ENCODE measurements at regions not wholly inside any gene's neighbourhood (a gene's known extent, or its start where the extent isn't known, plus 50 kb on each side); places are given as distances from the start of the nearest gene placed in this dataset.

DNA sequence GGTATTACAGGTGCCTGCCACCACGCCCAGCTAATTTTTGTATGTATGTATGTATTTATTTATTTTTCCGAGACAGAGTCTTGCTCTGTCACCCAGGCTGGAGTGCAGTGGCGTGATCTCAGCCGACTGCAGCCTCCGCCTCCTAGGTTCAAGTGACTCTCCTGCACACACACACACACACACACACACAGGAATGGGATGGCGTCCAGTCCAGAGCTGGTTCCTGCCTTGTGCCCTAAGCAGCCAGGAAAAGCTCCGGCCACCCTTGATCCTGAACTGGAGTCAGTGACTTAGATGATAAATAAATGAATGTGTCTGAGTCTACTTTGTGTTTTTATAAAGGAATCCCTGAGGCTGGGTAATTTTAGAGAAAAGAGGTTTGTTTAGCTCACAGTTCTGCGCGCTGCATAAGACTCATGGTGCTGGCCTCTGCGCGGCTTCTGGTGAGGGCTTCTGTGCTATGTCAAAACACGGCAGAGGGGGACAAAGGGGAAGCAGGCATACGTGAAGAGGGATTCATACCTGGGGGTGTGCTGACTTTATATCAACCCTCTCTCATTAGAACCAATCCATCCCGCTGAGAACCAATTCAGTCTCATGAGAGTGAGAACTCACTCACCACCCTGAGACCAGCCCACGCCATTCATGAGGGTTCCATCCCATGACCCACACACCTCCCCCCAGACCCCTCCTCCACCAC is 59.7 kb upstream of the PHLPP1 start:
- no peak overlapping the region for H3K27ac ChIP-seq
- no peak for TF ChIP-seq ZFX (IDR thresholded peaks at IDR 0.05; ENCODE audit: borderline replicate concordance)
- TF ChIP-seq, protein P1, sequence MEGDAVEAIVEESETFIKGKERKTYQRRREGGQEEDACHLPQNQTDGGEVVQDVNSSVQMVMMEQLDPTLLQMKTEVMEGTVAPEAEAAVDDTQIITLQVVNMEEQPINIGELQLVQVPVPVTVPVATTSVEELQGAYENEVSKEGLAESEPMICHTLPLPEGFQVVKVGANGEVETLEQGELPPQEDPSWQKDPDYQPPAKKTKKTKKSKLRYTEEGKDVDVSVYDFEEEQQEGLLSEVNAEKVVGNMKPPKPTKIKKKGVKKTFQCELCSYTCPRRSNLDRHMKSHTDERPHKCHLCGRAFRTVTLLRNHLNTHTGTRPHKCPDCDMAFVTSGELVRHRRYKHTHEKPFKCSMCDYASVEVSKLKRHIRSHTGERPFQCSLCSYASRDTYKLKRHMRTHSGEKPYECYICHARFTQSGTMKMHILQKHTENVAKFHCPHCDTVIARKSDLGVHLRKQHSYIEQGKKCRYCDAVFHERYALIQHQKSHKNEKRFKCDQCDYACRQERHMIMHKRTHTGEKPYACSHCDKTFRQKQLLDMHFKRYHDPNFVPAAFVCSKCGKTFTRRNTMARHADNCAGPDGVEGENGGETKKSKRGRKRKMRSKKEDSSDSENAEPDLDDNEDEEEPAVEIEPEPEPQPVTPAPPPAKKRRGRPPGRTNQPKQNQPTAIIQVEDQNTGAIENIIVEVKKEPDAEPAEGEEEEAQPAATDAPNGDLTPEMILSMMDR (IDR thresholded peaks at IDR 0.05), result no peak

DNA sequence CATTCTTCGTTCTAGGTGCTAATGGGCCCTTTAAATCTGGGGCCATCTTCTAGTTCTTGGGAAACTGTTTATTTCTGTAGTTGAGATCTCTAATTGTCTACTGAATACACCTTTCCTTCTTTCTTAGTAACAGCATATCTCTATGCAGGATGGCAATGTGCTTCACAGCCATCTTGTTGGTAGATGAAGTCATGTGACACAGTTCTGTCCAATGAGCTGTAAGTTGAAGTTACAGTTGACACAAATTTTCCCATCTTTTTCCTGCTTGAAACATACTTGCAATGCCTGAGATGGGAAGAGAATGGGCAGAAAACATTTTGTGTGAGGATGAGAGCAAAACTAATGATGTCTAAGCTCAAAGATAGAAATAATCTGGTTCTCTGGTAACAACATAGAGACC is 57.3 kb upstream of the PHLPP1 start:
- no peak overlapping the region for H3K27ac ChIP-seq
- no peak for TF ChIP-seq ZFX (IDR thresholded peaks at IDR 0.05; ENCODE audit: borderline replicate concordance)
- TF ChIP-seq, protein P1 (IDR thresholded peaks at IDR 0.05), result no peak

DNA sequence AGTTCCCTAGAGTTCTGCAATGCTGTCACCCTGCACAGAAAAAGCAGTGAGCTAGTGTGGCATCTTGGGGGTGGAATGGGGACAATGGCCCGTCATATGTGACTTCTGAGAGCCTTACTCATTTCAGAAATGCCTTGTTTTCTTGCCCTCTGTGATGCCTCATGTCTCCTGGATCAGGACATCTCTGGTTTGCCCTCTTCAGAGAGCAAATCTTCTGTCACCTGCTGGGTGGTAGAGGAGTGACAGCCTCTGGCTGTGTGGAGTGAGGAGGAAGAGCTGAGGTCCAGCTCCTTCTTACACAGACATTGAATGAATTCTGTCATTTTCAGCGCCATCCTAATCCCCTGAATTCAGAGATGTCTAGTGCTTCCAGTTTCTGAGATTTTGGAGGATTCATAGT is 55.6 kb upstream of the PHLPP1 start:
- TF ChIP-seq, protein P1 (IDR thresholded peaks at IDR 0.05), result no peak
- no peak for TF ChIP-seq ZFX (IDR thresholded peaks at IDR 0.05; ENCODE audit: borderline replicate concordance)
- no peak overlapping the region for H3K27ac ChIP-seq

DNA sequence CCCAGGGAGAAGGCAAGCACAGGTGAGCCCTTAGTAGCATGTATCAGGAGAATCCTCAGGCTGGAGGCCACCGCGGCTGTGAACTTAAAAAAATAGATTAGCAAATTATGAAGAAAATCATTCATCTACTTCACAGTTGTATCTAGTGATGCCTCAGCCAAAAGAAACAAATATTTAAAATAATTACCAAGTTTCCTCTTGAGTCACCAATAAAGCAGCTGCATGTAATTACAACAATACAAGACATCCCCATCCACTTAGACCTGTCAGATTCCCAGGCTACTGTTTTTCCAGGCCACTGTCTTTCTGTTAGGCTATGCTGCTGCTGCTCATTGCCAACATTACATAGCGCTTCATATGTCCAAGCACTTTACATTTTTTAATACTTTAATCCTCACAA is 54.6 kb upstream of the PHLPP1 start:
- TF ChIP-seq, protein P1 (IDR thresholded peaks at IDR 0.05), result no peak
- no peak for TF ChIP-seq ZFX (IDR thresholded peaks at IDR 0.05; ENCODE audit: borderline replicate concordance)

DNA sequence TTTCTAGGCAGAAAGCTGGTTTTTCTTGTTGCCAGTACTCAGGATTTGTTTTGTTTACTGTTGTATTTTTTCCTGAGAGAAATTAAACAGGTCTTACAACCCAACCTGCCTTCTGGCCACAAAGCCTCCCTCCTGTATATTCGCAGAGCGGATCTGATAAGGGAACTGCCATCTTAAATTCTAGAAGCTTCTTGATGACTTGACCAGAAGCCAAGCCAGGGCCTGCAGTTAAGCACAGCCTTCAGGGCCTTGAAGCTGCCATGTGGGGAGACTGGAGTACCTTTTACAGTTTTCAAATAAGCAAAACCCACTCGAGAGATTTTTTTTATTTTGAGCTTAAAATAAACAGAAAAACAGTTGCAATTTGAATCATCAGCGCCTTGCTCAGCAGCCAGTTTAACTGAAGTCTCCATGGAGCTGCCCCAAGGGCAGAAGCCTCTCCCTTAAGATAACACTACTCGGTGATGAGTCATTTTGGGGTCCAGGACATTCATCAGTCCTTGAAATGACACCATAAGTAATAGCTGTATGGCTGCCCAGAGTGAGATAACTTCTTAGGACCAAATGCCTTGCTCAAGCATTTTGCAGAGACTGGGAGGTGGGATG is 51.5 kb upstream of the PHLPP1 start:
- TF ChIP-seq ZFX (IDR thresholded peaks at IDR 0.05; ENCODE audit: borderline replicate concordance), result no peak
- TF ChIP-seq, protein P1 (IDR thresholded peaks at IDR 0.05), result no peak
- H3K27ac ChIP-seq, result 0 out of 2 replicates have a peak overlapping the region, but pooled peaks have one; percentile 25

More for the DNA sequence above, 54.6 kb upstream of the PHLPP1 start:
- H3K27ac ChIP-seq, result no peak overlapping the region

DNA sequence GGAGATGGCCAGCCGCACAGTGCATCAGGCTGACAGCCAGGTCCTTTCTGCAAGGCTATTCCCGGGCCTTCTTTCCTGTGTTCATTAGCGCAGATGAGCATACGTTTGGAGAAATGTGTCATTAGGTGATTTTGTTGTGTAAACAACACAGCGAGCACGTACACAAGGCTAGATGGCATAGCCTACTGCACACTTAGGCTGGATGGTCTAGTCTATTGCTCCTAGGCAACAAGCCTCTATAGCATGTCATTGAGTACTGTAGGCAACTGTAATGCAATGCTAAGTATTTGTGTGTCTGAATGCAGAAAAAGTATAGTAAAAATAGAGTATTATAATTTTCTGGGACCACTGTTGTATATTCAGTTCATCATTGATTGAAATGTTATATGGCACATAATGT is 50.9 kb upstream of the PHLPP1 start:
- H3K27ac ChIP-seq, result no peak overlapping the region
- TF ChIP-seq, protein P1 (IDR thresholded peaks at IDR 0.05), result no peak
- no peak for TF ChIP-seq ZFX (IDR thresholded peaks at IDR 0.05; ENCODE audit: borderline replicate concordance)

DNA sequence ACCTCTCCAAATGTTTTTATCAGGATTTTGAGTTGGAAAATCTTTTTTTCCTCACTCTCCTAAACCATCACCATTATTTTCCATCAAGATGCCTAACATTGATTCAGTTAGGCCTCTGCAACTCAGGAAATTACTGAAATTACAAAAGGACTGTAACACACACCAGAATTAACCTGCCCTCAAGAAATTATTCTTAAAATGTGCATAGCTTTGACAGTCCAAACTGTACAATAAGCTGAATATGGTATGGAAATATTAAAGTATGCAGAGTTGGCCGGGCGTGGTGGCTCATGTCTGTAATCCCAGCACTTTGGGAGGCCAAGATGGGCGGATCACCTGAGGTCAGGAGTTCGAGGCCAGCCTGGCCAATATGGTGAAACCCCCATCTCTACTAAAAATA is 50.2 kb upstream of the PHLPP1 start:
- no peak overlapping the region for H3K27ac ChIP-seq
- TF ChIP-seq ZFX (IDR thresholded peaks at IDR 0.05; ENCODE audit: borderline replicate concordance), result no peak
- TF ChIP-seq, protein P1 (IDR thresholded peaks at IDR 0.05), result no peak

Data from 22Rv1 (cell line).